ENCODE measurements at regions not wholly inside any gene's neighbourhood (a gene's known extent, or its start where the extent isn't known, plus 50 kb on each side); places are given as distances from the start of the nearest gene placed in this dataset.

GRCh38 chr5:40394698-40395097 is 285.0 kb upstream of the PTGER4 start:
- Histone ChIP-seq H3K4me2 (ENCODE audit: low read depth, low read length, poor library complexity, severe bottlenecking) (no peak overlapping the region), H3F3A (ENCODE audit: low read depth) (no peaks in the 10 kb centered on the region), H3K4me3 (ENCODE audit: low read length, poor library complexity, severe bottlenecking) (no peak overlapping the region), H4K20me1 (ENCODE audit: insufficient read depth, low read length, poor library complexity, severe bottlenecking) (no peaks in the 10 kb centered on the region), H3K79me2 (ENCODE audit: insufficient read depth, low read length) (no peaks in the 10 kb centered on the region), H3K9me2 (replicated peaks; ENCODE audit: low read depth, low read length) (no peaks in the 10 kb centered on the region), H2AFZ (ENCODE audit: low read length) (no peak overlapping the region), H3K27me3 (ENCODE audit: insufficient read depth, low read length, poor library complexity, severe bottlenecking) (no peaks in the 10 kb centered on the region), H3K9ac (ENCODE audit: low read depth, low read length, poor library complexity, severe bottlenecking) (no peak overlapping the region), H3K9me3 (ENCODE audit: insufficient read depth, low read depth, low read length) (no peaks in the 10 kb centered on the region), H3K36me3 (ENCODE audit: insufficient read depth, low read length) (no peaks in the 10 kb centered on the region), H3K4me1 (ENCODE audit: insufficient read depth, low read length, poor library complexity, severe bottlenecking) (peaks cover 12% of the 10 kb centered on the region)
- TF ChIP-seq CTCF (conservative IDR thresholded peaks at IDR 0.05; ENCODE audit: low read length) = no peak
- TF ChIP-seq EZH2phosphoT487 (IDR thresholded peaks at IDR 0.05; ENCODE audit: borderline replicate concordance) = no peak

GRCh38 chr5:40391642-40392041 is 288.1 kb upstream of the PTGER4 start:
- no peak overlapping the region for H3K4me2 ChIP-seq (ENCODE audit: low read depth, low read length, poor library complexity, severe bottlenecking)
- no peaks in the 10 kb centered on the region for H3K9me3 ChIP-seq (ENCODE audit: insufficient read depth, low read depth, low read length)
- H3F3A ChIP-seq (ENCODE audit: low read depth) = no peaks in the 10 kb centered on the region
- no peak overlapping the region for H2AFZ ChIP-seq (ENCODE audit: low read length)
- no peak overlapping the region for H3K4me3 ChIP-seq (ENCODE audit: low read length, poor library complexity, severe bottlenecking)
- no peak overlapping the region for H3K9ac ChIP-seq (ENCODE audit: low read depth, low read length, poor library complexity, severe bottlenecking)
- TF ChIP-seq EZH2phosphoT487 (IDR thresholded peaks at IDR 0.05; ENCODE audit: borderline replicate concordance) = no peak
- no peak for TF ChIP-seq CTCF (conservative IDR thresholded peaks at IDR 0.05; ENCODE audit: low read length)
- H4K20me1 ChIP-seq (ENCODE audit: insufficient read depth, low read length, poor library complexity, severe bottlenecking) = no peaks in the 10 kb centered on the region
- H3K27me3 ChIP-seq (ENCODE audit: insufficient read depth, low read length, poor library complexity, severe bottlenecking) = no peaks in the 10 kb centered on the region
- H3K4me1 ChIP-seq (ENCODE audit: insufficient read depth, low read length, poor library complexity, severe bottlenecking) = peaks cover 32% of the 10 kb centered on the region
- no peaks in the 10 kb centered on the region for H3K9me2 ChIP-seq (replicated peaks; ENCODE audit: low read depth, low read length)
- H3K36me3 ChIP-seq (ENCODE audit: insufficient read depth, low read length) = no peaks in the 10 kb centered on the region
- no peaks in the 10 kb centered on the region for H3K79me2 ChIP-seq (ENCODE audit: insufficient read depth, low read length)

- no peaks in the 10 kb centered on the region for H3K9me2 ChIP-seq (replicated peaks; ENCODE audit: low read depth, low read length)
- no peaks in the 10 kb centered on the region for H3K36me3 ChIP-seq (ENCODE audit: insufficient read depth, low read length)
- no peaks in the 10 kb centered on the region for H3K27me3 ChIP-seq (ENCODE audit: insufficient read depth, low read length, poor library complexity, severe bottlenecking)
- TF ChIP-seq CTCF (conservative IDR thresholded peaks at IDR 0.05; ENCODE audit: low read length) (no peak), EZH2phosphoT487 (IDR thresholded peaks at IDR 0.05; ENCODE audit: borderline replicate concordance) (peak; percentile 58; the same call in 1 of the 2 replicates)
- no peaks in the 10 kb centered on the region for H3F3A ChIP-seq (ENCODE audit: low read depth)
- H3K4me2 ChIP-seq (ENCODE audit: low read depth, low read length, poor library complexity, severe bottlenecking) = peak overlapping the region; percentile 41
- no peaks in the 10 kb centered on the region for H3K79me2 ChIP-seq (ENCODE audit: insufficient read depth, low read length)
- no peaks in the 10 kb centered on the region for H3K9me3 ChIP-seq (ENCODE audit: insufficient read depth, low read depth, low read length)
- H4K20me1 ChIP-seq (ENCODE audit: insufficient read depth, low read length, poor library complexity, severe bottlenecking) = no peaks in the 10 kb centered on the region
- no peak overlapping the region for H2AFZ ChIP-seq (ENCODE audit: low read length)
- H3K9ac ChIP-seq (ENCODE audit: low read depth, low read length, poor library complexity, severe bottlenecking) = no peak overlapping the region
- H3K4me1 ChIP-seq (ENCODE audit: insufficient read depth, low read length, poor library complexity, severe bottlenecking) = peaks cover 42% of the 10 kb centered on the region
- H3K4me3 ChIP-seq (ENCODE audit: low read length, poor library complexity, severe bottlenecking) = no peak overlapping the region
Measured at GRCh38 chr5:40390281-40391149, 289.2 kb upstream of the PTGER4 start.

Data from Loucy (cell line).